ENCODE measurements at regions not wholly inside any gene's neighbourhood (a gene's known extent, or its start where the extent isn't known, plus 50 kb on each side); places are given as distances from the start of the nearest gene placed in this dataset.

- no peak for TF ChIP-seq CTCF (IDR thresholded peaks at IDR 0.05)
- no peak for ATAC-seq
- Histone ChIP-seq H3K4me3 (no peak overlapping the region), H3K27ac (no peak overlapping the region), H3K36me3 (no peaks in the 10 kb centered on the region), H3K4me1 (peaks cover 5% of the 10 kb centered on the region), H3K9me3 (no peaks in the 10 kb centered on the region), H3K27me3 (ENCODE audit: low read depth) (no peaks in the 10 kb centered on the region)
- no peak for DNase-seq
- intact Hi-C loops (cut with DNase I) = no loop called here
These were observed 79.4 kb upstream of the HIF1A start for GRCh38 chr14:61615743-61616523.

- no peak overlapping the region for H3K4me3 ChIP-seq
- H3K27me3 ChIP-seq (ENCODE audit: low read depth) = no peaks in the 10 kb centered on the region
- no peaks in the 10 kb centered on the region for H3K36me3 ChIP-seq
- peaks cover 5% of the 10 kb centered on the region for H3K4me1 ChIP-seq
- no peak overlapping the region for H3K27ac ChIP-seq
- DNase-seq (no peak), ATAC-seq (no peak)
- no peaks in the 10 kb centered on the region for H3K9me3 ChIP-seq
- intact Hi-C loops (cut with DNase I) = no loop called here
- TF ChIP-seq CTCF (IDR thresholded peaks at IDR 0.05) = no peak
These were observed 78.7 kb upstream of the HIF1A start for GRCh38 chr14:61616524-61617185.

- H3K36me3 ChIP-seq = no peaks in the 10 kb centered on the region
- no peak overlapping the region for H3K27ac ChIP-seq
- no peaks in the 10 kb centered on the region for H3K27me3 ChIP-seq (ENCODE audit: low read depth)
- peaks cover 5% of the 10 kb centered on the region for H3K4me1 ChIP-seq
- no peaks in the 10 kb centered on the region for H3K9me3 ChIP-seq
- H3K4me3 ChIP-seq = no peak overlapping the region
- no peak for TF ChIP-seq CTCF (IDR thresholded peaks at IDR 0.05)
- no peak for ATAC-seq
- intact Hi-C loops (cut with DNase I) = no loop called here
- no peak for DNase-seq
These were observed 76.9 kb upstream of the HIF1A start for GRCh38 chr14:61618448-61618847.

- Histone ChIP-seq H3K9me3 (no peaks in the 10 kb centered on the region), H3K27me3 (ENCODE audit: low read depth) (no peaks in the 10 kb centered on the region), H3K27ac (no peak overlapping the region), H3K36me3 (no peaks in the 10 kb centered on the region), H3K4me3 (no peak overlapping the region), H3K4me1 (peaks cover 5% of the 10 kb centered on the region)
- intact Hi-C loops (cut with DNase I) = no loop called here
- no peak for TF ChIP-seq CTCF (IDR thresholded peaks at IDR 0.05)
- ATAC-seq (no peak), DNase-seq (no peak)
These were observed 75.8 kb upstream of the HIF1A start for GRCh38 chr14:61619494-61619893.

GRCh38 chr14:61620130-61620946 is 75.0 kb upstream of the HIF1A start:
- TF ChIP-seq CTCF (IDR thresholded peaks at IDR 0.05) = no peak
- Histone ChIP-seq H3K4me1 (peaks cover 5% of the 10 kb centered on the region), H3K27me3 (ENCODE audit: low read depth) (no peaks in the 10 kb centered on the region), H3K36me3 (no peaks in the 10 kb centered on the region), H3K27ac (no peak overlapping the region), H3K9me3 (no peaks in the 10 kb centered on the region), H3K4me3 (no peak overlapping the region)
- peak in 1 of 2 donors; percentile 57 for ATAC-seq
- no peak for DNase-seq
- intact Hi-C loops (cut with DNase I) = no loop called here

All from lower lobe of right lung (tissue), 2 donors.